Endothelial cell of umbilical vein (primary cell): ENCODE measurements at regions not wholly inside any gene's neighbourhood (a gene's known extent, or its start where the extent isn't known, plus 50 kb on each side); places are given as distances from the start of the nearest gene placed in this dataset.

Experiments used
- BruUV-seq: library from RNA; stranded (reverse); fragments of 400-500 nt; replicated peaks from 2 replicates; lab custom pipeline; 2021; lab: Mats Ljungman, UMichigan
- CTCF ChIA-PET: fragments of 300-600, 350-600 bp; sonication (Branson Sonifier 250); formaldehyde crosslinking; loops from one replicate; lab custom pipeline; 2021; ENCODE audit warnings: antibody characterized with exemption, inconsistent platforms; lab: Charles Lee
- POLR2A ChIA-PET: fragments of 300-600, 350-600 bp; sonication (Branson Sonifier 250); formaldehyde crosslinking; loops from one replicate; lab custom pipeline; 2021; ENCODE audit warnings: antibody characterized with exemption, inconsistent platforms; lab: Charles Lee
- DNase-seq: peaks from one replicate; pipeline ENCODE4 v3.0.0-alpha.2; 2011; ENCODE audit warnings: low read depth, low spot score
- FAIRE-seq: peaks from 2 replicates; lab custom pipeline; 2011; peaks lifted over from hg19 to GRCh38; lab: Jason Lieb, UNC
- H2AFZ ChIP-seq: 2 replicates; pipeline ENCODE4 v1.6.0; 2012; ENCODE audit warnings: low read depth, low read length, control low read depth, inconsistent platforms
- H3K27ac ChIP-seq: 2 replicates; pipeline ENCODE4 v1.5.1; 2011; ENCODE audit warnings: low read depth, mild to moderate bottlenecking, control low read depth, low read length, moderate library complexity; ENCODE audit not compliant: insufficient read depth
- H3K27me3 ChIP-seq, 2 experiments: 2 replicates each; pipeline versions ENCODE4 v1.6.0 to v1.6.1; 2011; ENCODE audit warnings: low read length in 2 of 2, mixed read lengths in 1 of 2; ENCODE audit not compliant: control insufficient read depth in 2 of 2, insufficient read depth in 2 of 2
- H3K36me3 ChIP-seq, 2 experiments: 2 replicates in 1 of 2; 3 replicates in 1 of 2; pipeline ENCODE4 v1.5.1; 2011; ENCODE audit warnings: low read length in 2 of 2, mild to moderate bottlenecking in 1 of 2, moderate library complexity in 1 of 2; ENCODE audit not compliant: control insufficient read depth in 2 of 2, insufficient read depth in 2 of 2; ENCODE audit errors: extremely low read depth in 1 of 2
- H3K4me1 ChIP-seq: 3 replicates; pipeline ENCODE4 v1.5.1; 2011; ENCODE audit warnings: mild to moderate bottlenecking, low read length; ENCODE audit not compliant: control insufficient read depth, insufficient read depth; ENCODE audit errors: extremely low read depth
- H3K4me2 ChIP-seq: 2 replicates; pipeline ENCODE4 v1.6.1; 2011; ENCODE audit warnings: low read length, control low read depth, mixed read lengths; ENCODE audit not compliant: insufficient read depth
- H3K4me3 ChIP-seq, 3 experiments: fragments of 200-600 bp in 1 of 3; sonication (generic), shearing (Covaris generic) in 1 of 3; replicated peaks in 1 of 3; 2 replicates each; pipeline ENCODE4 v1.5.1; 2011 to 2016; ENCODE audit warnings: control low read depth in 3 of 3, low read length in 3 of 3, mild to moderate bottlenecking in 2 of 3, inconsistent platforms in 1 of 3, low read depth in 1 of 3, moderate library complexity in 1 of 3; ENCODE audit not compliant: insufficient read depth in 1 of 3
- H3K79me2 ChIP-seq: 2 replicates; pipeline ENCODE4 v1.6.0; 2012; ENCODE audit warnings: low read length, inconsistent platforms; ENCODE audit not compliant: control insufficient read depth, insufficient read depth
- H3K9ac ChIP-seq: replicated peaks from 2 replicates; pipeline ENCODE3; 2011; ENCODE audit warnings: low read length, control low read depth; ENCODE audit not compliant: insufficient read depth; ENCODE audit errors: extremely low read depth
- H3K9me1 ChIP-seq: replicated peaks from 3 replicates; pipeline ENCODE4 v1.6.0; 2011; ENCODE audit warnings: mild to moderate bottlenecking, low read length; ENCODE audit not compliant: control insufficient read depth, insufficient read depth; ENCODE audit errors: extremely low read depth
- H3K9me3 ChIP-seq: replicated peaks from 2 replicates; pipeline ENCODE4 v1.5.1; 2012; ENCODE audit warnings: low read length, inconsistent platforms; ENCODE audit not compliant: control insufficient read depth, insufficient read depth
- H4K20me1 ChIP-seq: replicated peaks from 2 replicates; pipeline ENCODE3; 2011; ENCODE audit warnings: mild to moderate bottlenecking, low read length; ENCODE audit not compliant: control insufficient read depth, insufficient read depth; ENCODE audit errors: extremely low read depth
- CTCF ChIP-seq, 2 donors: IDR thresholded peaks; 1 replicate in 1 of 2; 2 replicates in 1 of 2; pipeline ENCODE4 v1.5.1; 2011; ENCODE audit warnings: low read length in 2 of 2, mild to moderate bottlenecking in 2 of 2, moderate library complexity in 2 of 2, control low read depth in 1 of 2, inconsistent platforms in 1 of 2, low read depth in 1 of 2; ENCODE audit not compliant: insufficient read depth in 1 of 2; ENCODE audit errors: extremely low read depth in 1 of 2
- EZH2 ChIP-seq: IDR thresholded peaks from 2 replicates; pipeline ENCODE4 v1.6.1; 2012; ENCODE audit warnings: borderline replicate concordance, low read depth, mild to moderate bottlenecking, moderate library complexity, low read length, inconsistent platforms; ENCODE audit not compliant: severe bottlenecking
- FOS ChIP-seq: IDR thresholded peaks from 2 replicates; pipeline ENCODE4 v1.6.1; 2011; ENCODE audit warnings: mild to moderate bottlenecking, low read length, moderate library complexity, borderline replicate concordance; ENCODE audit not compliant: insufficient read depth
- GATA2 ChIP-seq: IDR thresholded peaks from 2 replicates; pipeline ENCODE4 v1.7.0; 2011; ENCODE audit warnings: low read depth, mild to moderate bottlenecking, moderate library complexity, mixed read lengths, low read length; ENCODE audit not compliant: insufficient read length, insufficient read depth
- JUN ChIP-seq: IDR thresholded peaks from 2 replicates; pipeline ENCODE4 v1.6.1; 2011; ENCODE audit warnings: borderline replicate concordance, low read depth; ENCODE audit not compliant: insufficient read length, insufficient read depth
- MAX ChIP-seq: IDR thresholded peaks from 2 replicates; pipeline ENCODE4 v1.6.1; 2011; ENCODE audit not compliant: insufficient read depth, insufficient read length
- MYC ChIP-seq: IDR thresholded peaks from one replicate; pipeline ENCODE4 v1.6.1; 2011; ENCODE audit warnings: mild to moderate bottlenecking, low read depth, low read length
- POLR2A ChIP-seq: IDR thresholded peaks from 2 replicates; pipeline ENCODE4 v1.6.1; 2012; ENCODE audit warnings: low read depth, mild to moderate bottlenecking, control low read depth, low read length
- POLR2AphosphoS5 ChIP-seq: IDR thresholded peaks from 2 replicates; pipeline ENCODE4 v1.6.1; 2012; ENCODE audit warnings: low read depth, mild to moderate bottlenecking, control low read depth, low read length, moderate library complexity; ENCODE audit not compliant: insufficient read depth
- dilution Hi-C: fragments of 300-500 bp; cut with MboI; formaldehyde crosslinking; loops from one replicate; pipeline ENCODE4 v1.15.0; 2019; ENCODE audit warnings: low sequenced_read_pairs; ENCODE audit not compliant: extremely low pct_ligation_motif_present
- intact Hi-C: fragments of 100-400 bp; cut with micrococcal nuclease; formaldehyde crosslinking; loops from one replicate; pipeline ENCODE4 v1.10.0; 2022

- Histone ChIP-seq H3K4me1 (no peaks in the 10 kb centered on the region), H4K20me1 (no peaks in the 10 kb centered on the region), H3K9me3 (no peaks in the 10 kb centered on the region), H3K4me3 (no peak overlapping the region), H3K36me3 (no peaks in the 10 kb centered on the region), H3K27ac (no peak overlapping the region), H3K27me3 (no peaks in the 10 kb centered on the region), H3K9me1 (no peaks in the 10 kb centered on the region), H3K79me2 (no peaks in the 10 kb centered on the region), H3K9ac (no peak overlapping the region), H2AFZ (no peak overlapping the region), H3K4me2 (no peak overlapping the region)
- TF ChIP-seq EZH2, result no peak
- TF ChIP-seq POLR2A, result no peak
- TF ChIP-seq GATA2, result no peak
- no peak for TF ChIP-seq POLR2AphosphoS5
- no peak for TF ChIP-seq MYC
- no peak for TF ChIP-seq MAX
- no peak for TF ChIP-seq JUN
- TF ChIP-seq FOS, result no peak
- TF ChIP-seq CTCF (IDR thresholded peaks at IDR 0.05; ENCODE audit: extremely low read depth in 1 of 2, insufficient read depth in 1 of 2, low read depth in 1 of 2, low read length in 2 of 2), result no peak
- FAIRE-seq, result no peak
- dilution Hi-C loops (no loop called here), intact Hi-C loops (no loop called here)
- no peak for DNase-seq
- ChIA-PET CTCF (interaction anchor here (1.4 kb wide), 1 partner anchor 94 kb away, joined by 5 read pairs; no protein-coding TSS in a partner anchor), POLR2A (no interaction called here)
- BruUV-seq, result no TSS peak
Observed at GRCh38 chr14:49367696-49368095, 218.5 kb downstream of the RPS29 start.
